GM12873 (cell line): ENCODE measurements at regions not wholly inside any gene's neighbourhood (a gene's known extent, or its start where the extent isn't known, plus 50 kb on each side); places are given as distances from the start of the nearest gene placed in this dataset.

Source experiments
- CTCF ChIP-seq: IDR thresholded peaks from 2 replicates; pipeline ENCODE4 v1.5.1; 2012; ENCODE audit warnings: low read depth, mild to moderate bottlenecking, moderate library complexity, low read length, control low read depth; ENCODE audit not compliant: insufficient read depth; ENCODE audit errors: missing control alignments

- peak; percentile 21 for TF ChIP-seq CTCF
Measured at GRCh38 chr10:28250782-28251181, 52.1 kb downstream of the MPP7 start.

- TF ChIP-seq CTCF = no peak
Measured at GRCh38 chr10:28250358-28250757, 52.5 kb downstream of the MPP7 start.

GRCh38 chr10:28249512-28249911 lies 53.4 kb downstream of the MPP7 start:
- TF ChIP-seq CTCF = no peak

DNA sequence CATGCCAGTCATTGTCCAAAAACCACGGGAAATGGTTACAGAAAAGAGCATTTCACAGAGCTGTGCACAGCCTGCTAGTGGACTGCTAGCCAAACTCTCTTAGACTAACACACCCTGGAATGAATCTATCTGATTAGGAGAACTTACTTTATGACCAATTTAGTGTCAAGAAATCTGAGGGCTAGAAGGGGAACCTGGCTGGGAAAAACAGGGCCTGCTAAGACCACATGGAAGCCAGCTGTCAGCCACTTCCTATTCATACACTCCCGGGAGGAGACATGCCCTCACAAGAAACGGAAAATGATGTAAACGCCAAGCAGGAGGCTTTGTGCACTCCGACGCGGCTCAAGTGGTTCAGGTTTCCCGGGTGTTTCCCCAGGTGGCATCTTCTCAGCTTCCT lies 54.8 kb downstream of the MPP7 start:
- TF ChIP-seq CTCF = no peak

GRCh38 chr10:28246023-28246422 lies 56.8 kb downstream of the MPP7 start:
- TF ChIP-seq CTCF = no peak

- TF ChIP-seq CTCF = no peak
Measured at GRCh38 chr10:28243923-28244322, 58.9 kb downstream of the MPP7 start.

- no peak for TF ChIP-seq CTCF
Measured at GRCh38 chr10:28242555-28243204, 60.2 kb downstream of the MPP7 start.
